GM12891 (cell line): ENCODE measurements at regions not wholly inside any gene's neighbourhood (a gene's known extent, or its start where the extent isn't known, plus 50 kb on each side); places are given as distances from the start of the nearest gene placed in this dataset.

Source experiments
- POLR2A ChIP-seq: IDR thresholded peaks from 2 replicates; pipeline ENCODE4 v1.6.1; 2011; ENCODE audit warnings: low read depth, low read length, control low read depth
- POLR2AphosphoS5 ChIP-seq: IDR thresholded peaks from 2 replicates; pipeline ENCODE4 v1.6.1; 2011; ENCODE audit warnings: low read depth, low read length, control low read depth

- TF ChIP-seq POLR2A, result no peak
- TF ChIP-seq POLR2AphosphoS5, result no peak
Observed at GRCh38 chr12:73341559-73342247, 1069.5 kb downstream of the TRHDE start.
